Subcutaneous abdominal adipose tissue (tissue), 5 donors: ENCODE measurements at regions not wholly inside any gene's neighbourhood (a gene's known extent, or its start where the extent isn't known, plus 50 kb on each side); places are given as distances from the start of the nearest gene placed in this dataset.
"Not testable (repeated sequence)": the region's sequence is repeated elsewhere in the genome, so short reads cannot be mapped to it uniquely, and the experiment has no call there.

Source experiments
- H3K27ac ChIP-seq: one replicate; pipeline ENCODE4 v1.7.0; 2013; ENCODE audit warnings: low read depth, mild to moderate bottlenecking, inconsistent platforms, low read length, moderate library complexity
- H3K27me3 ChIP-seq, 5 donors: one replicate each; pipeline ENCODE4 v1.7.0; 2013; ENCODE audit warnings: low read length in 5 of 5, inconsistent platforms in 1 of 5; ENCODE audit not compliant: control insufficient read depth in 5 of 5, insufficient read depth in 4 of 5
- H3K36me3 ChIP-seq, 5 donors: one replicate each; pipeline ENCODE4 v1.7.0; 2013; ENCODE audit warnings: low read length in 5 of 5; ENCODE audit not compliant: control insufficient read depth in 5 of 5, insufficient read depth in 5 of 5
- H3K4me1 ChIP-seq, 5 donors: one replicate each; pipeline ENCODE4 v1.7.0; 2013; ENCODE audit warnings: low read length in 5 of 5, mild to moderate bottlenecking in 3 of 5, moderate library complexity in 1 of 5; ENCODE audit not compliant: control insufficient read depth in 5 of 5, insufficient read depth in 5 of 5
- H3K4me3 ChIP-seq, 5 donors: one replicate each; pipeline ENCODE4 v1.7.0; 2013; ENCODE audit warnings: low read length in 5 of 5, low read depth in 1 of 5
- H3K9ac ChIP-seq, 5 donors: one replicate each; pipeline ENCODE4 v1.7.0; 2013; ENCODE audit warnings: low read length in 5 of 5, mild to moderate bottlenecking in 4 of 5, moderate library complexity in 3 of 5
- H3K9me3 ChIP-seq, 5 donors: one replicate each; pipeline ENCODE4 v1.7.0; 2013; ENCODE audit warnings: low read length in 5 of 5; ENCODE audit not compliant: control insufficient read depth in 5 of 5
- donor health status: healthy.
- donor health status: healthy.
- donor health status: healthy.
- donor health status: healthy.
- donor health status: healthy.

DNA sequence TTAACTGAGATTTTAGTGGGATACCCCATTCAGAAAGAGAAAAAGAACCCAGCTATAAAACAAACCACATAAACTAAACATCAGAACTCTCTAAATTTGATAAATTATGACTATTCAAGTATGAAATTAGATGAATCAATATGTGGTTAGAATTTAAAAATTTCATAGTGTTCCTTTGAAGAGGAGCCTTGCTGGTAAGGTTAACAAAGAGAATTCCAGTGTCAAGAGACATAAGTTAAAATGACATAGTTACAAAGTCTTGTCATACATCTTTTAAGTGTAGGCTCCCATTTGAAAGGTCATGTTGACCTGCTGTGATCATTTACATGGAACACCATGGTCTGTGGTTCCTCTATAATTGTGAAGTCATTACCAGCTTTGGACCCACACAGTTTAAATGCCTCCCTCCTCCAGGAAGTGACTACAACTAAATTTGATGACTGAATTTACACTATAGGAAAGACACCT is 231.6 kb upstream of the ETAA1 start:
- no peak overlapping the region for H3K9ac ChIP-seq
- no peak overlapping the region for H3K4me3 ChIP-seq
- H3K4me1 ChIP-seq, result no peaks in the 10 kb centered on the region
- H3K36me3 ChIP-seq, result no peaks in the 10 kb centered on the region
- H3K27ac ChIP-seq, result no peak overlapping the region
- H3K27me3 ChIP-seq, result no peaks in the 10 kb centered on the region
- H3K9me3 ChIP-seq, result peaks cover 0 to 3% (median 0%) of the 10 kb centered on the region in 5 donors

DNA sequence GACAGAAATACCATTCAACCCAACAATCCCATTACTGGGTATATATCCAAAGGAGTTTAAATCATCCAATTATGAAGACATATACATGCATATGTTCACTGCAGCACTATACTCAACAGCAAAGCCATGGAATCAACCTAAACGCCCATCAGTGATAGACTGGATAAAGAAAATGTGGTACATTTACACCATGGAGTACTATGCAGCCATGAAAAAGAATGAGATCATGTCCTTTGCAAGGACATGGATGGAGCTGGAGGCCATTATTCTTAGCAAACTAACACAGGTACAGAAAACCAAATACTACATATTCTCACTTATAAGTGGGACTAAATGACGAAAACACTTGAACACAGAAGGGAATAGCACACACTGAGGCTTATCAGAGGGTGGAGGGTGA is 230.6 kb upstream of the ETAA1 start:
- not testable (repeated sequence) for H3K4me1 ChIP-seq, H3K9ac ChIP-seq, H3K27ac ChIP-seq, H3K27me3 ChIP-seq, H3K36me3 ChIP-seq, H3K9me3 ChIP-seq, H3K4me3 ChIP-seq

DNA sequence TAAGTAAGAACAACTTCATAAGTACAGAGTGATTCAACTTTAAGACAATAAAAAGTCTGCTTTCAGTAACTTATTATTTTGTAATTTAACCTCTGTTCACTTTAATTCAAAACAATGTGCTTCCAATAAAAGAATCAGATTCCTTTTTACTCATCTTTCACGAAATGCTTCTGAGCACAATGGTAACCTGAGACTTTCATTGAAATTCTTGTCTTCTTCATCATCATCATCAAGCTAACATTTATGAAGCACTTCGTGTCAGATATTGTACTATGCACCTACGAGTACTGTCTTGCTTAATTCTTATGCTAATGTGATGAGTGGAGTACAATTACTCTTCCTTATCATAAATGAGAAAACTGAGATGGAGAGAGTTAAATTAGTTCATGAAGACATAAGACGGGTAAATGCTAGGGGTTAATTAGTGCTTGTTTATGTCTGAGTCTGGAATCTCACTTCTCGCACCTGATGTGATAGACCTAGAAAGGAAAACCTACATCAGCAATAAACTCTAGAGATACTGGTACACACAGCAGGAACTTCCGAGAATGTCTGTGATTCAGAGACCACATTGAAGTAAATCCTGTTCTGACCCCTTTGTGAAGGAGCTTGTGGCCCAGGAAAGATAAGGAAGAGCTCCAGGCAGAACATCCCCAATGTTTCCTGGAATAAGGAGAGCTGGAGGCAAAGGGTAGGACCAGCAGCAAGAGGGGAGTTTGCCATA is 227.6 kb upstream of the ETAA1 start:
- Histone ChIP-seq H3K9me3 (peaks cover 0 to 3% (median 0%) of the 10 kb centered on the region in 5 donors), H3K9ac (no peak overlapping the region), H3K27me3 (no peaks in the 10 kb centered on the region), H3K27ac (no peak overlapping the region), H3K4me1 (no peaks in the 10 kb centered on the region), H3K4me3 (no peak overlapping the region), H3K36me3 (no peaks in the 10 kb centered on the region)

DNA sequence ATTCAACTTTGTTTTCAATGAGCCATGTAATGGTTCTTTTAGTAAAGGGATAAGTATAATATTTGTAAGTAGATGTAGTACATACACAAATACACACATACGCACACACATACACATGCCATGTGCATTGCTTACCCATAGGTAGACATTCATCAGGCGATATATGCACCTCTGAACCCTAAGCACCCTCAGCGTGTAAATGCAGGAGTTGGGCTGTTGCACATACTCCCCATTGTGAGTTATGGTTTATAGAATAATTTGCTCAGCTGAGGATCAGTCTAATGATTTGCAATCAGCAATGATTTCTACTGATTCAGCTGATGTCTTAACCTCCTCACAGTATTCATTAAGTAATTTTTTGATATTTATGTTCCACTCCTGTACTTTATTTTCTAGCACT is 217.6 kb upstream of the ETAA1 start:
- H3K27me3 ChIP-seq, result no peaks in the 10 kb centered on the region
- H3K9ac ChIP-seq, result no peak overlapping the region
- no peak overlapping the region for H3K4me3 ChIP-seq
- H3K9me3 ChIP-seq, result no peaks in the 10 kb centered on the region
- no peaks in the 10 kb centered on the region for H3K36me3 ChIP-seq
- no peak overlapping the region for H3K27ac ChIP-seq
- no peaks in the 10 kb centered on the region for H3K4me1 ChIP-seq

DNA sequence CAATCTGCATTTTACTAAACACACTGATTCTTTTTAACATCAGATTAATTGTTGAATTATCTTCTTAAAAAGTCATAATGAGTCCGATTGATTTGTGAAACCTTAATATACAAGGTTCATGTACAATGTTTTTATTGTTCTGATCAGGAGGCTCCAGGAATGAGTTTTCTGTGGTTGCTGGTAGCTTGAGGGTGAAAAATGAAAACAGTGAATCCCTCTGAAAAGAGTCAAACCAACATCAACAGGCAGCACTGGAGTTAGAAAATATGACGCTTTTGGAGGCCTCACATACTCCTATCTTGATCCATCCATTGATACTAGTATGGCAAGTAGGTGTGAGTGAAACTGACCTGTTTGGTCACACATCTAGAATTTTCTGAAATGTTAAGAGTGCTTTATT is 216.3 kb upstream of the ETAA1 start:
- no peak overlapping the region for H3K27ac ChIP-seq
- H3K4me3 ChIP-seq, result no peak overlapping the region
- H3K27me3 ChIP-seq, result no peaks in the 10 kb centered on the region
- no peaks in the 10 kb centered on the region for H3K36me3 ChIP-seq
- no peak overlapping the region for H3K9ac ChIP-seq
- H3K9me3 ChIP-seq, result no peaks in the 10 kb centered on the region
- H3K4me1 ChIP-seq, result no peaks in the 10 kb centered on the region

DNA sequence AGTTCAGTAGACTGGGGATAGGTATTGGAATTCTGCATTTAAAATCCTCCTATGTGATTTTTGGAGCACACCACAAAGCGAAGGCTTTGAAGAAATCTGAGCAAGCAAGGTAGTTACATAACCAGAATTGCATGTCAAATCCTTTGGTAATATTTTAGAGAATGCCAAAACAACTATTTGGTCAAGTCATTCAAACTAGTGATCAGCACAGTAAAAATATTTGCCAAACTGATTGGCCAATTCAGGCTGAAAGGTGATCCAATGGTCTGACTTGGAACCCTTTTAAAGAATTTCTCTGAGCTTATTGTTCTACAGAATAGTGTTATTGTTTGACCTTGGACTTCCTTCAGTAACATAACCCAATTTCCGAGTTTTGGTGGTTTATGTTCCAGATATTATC is 214.2 kb upstream of the ETAA1 start:
- no peak overlapping the region for H3K9ac ChIP-seq
- H3K4me1 ChIP-seq, result no peaks in the 10 kb centered on the region
- H3K27me3 ChIP-seq, result no peaks in the 10 kb centered on the region
- no peaks in the 10 kb centered on the region for H3K9me3 ChIP-seq
- no peak overlapping the region for H3K27ac ChIP-seq
- no peak overlapping the region for H3K4me3 ChIP-seq
- H3K36me3 ChIP-seq, result no peaks in the 10 kb centered on the region

DNA sequence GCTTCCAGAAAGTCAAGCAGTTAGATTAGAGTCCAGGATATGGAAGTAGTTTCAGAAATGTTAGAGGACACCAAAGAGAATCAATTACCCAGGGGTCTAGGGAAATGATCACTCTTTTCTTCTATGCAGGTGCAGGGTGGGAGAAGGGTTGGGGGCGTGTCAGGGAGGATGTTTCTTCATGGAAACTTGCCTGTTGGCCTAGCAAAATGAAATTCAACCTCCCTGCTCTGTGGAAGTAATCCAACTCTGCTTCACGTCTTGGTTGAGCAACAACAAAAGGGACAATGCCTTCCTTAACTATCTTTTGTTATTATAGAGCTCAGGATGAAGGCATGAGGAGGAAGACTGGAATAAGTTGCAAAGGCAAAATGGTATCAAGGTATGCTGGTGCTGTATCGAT is 210.8 kb upstream of the ETAA1 start:
- H3K9me3 ChIP-seq, result no peaks in the 10 kb centered on the region
- H3K9ac ChIP-seq, result no peak overlapping the region
- H3K4me3 ChIP-seq, result no peak overlapping the region
- no peaks in the 10 kb centered on the region for H3K36me3 ChIP-seq
- no peak overlapping the region for H3K27ac ChIP-seq
- no peaks in the 10 kb centered on the region for H3K4me1 ChIP-seq
- H3K27me3 ChIP-seq, result no peaks in the 10 kb centered on the region

DNA sequence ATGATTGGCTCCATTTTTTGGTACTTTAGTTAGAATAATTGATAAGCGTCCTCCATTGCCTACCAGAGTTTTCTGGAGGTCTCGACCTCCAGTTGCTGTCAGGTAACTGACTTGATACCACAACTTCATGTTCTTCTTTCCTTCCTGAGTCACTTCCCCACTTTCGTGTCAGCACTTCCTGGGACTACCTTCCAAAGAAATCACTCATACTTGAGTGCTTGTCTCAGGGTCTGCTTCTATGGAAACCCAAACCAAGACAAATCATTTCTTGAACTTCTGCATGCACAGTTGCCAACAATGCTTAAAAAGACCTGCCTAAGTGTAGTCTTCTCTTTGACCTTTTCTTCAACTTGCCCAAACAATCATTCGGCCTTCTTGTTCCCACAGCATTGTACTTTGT is 210.3 kb upstream of the ETAA1 start:
- Histone ChIP-seq H3K27me3 (no peaks in the 10 kb centered on the region), H3K36me3 (no peaks in the 10 kb centered on the region), H3K4me1 (no peaks in the 10 kb centered on the region), H3K9me3 (no peaks in the 10 kb centered on the region), H3K4me3 (no peak overlapping the region), H3K27ac (no peak overlapping the region), H3K9ac (no peak overlapping the region)

DNA sequence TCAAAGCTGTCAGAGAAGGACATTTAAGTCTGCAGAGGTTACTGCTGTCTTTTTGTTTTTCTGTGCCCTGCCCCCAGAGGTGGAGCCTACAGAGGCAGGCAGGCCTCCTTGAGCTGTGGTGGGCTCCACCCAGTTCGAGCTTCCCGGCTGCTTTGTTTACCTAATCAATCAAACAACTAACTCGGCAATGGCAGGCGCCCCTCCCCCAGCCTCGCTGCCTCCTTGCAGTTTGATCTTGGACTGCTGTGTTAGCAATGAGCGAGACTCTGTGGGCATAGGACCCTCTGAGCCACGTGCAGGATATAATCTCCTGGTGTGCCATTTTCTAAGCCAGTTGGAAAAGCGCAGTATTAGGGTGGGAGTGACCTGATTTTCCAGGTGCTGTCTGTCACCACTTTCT is 201.8 kb upstream of the ETAA1 start:
- not testable (repeated sequence) for H3K9me3 ChIP-seq, H3K27me3 ChIP-seq, H3K4me3 ChIP-seq, H3K9ac ChIP-seq, H3K4me1 ChIP-seq, H3K27ac ChIP-seq, H3K36me3 ChIP-seq

DNA sequence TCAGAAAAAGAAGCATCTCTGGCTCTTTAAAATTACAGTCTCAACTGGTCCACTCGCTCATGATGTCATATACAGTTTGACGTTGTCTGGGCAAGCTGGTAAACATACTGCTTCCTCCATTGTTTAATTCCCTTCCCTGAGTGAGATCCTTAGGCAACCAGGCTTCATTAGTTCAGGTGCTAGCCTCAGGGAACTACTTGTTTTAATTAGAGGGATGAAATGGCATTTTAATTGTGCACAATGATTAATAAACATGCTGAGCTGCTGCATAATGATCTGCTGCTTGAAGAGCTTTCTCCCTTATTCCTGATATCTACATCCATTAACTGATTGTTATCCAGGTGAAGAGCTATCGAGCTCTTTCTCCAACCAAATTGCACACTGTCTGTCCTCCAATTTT is 195.6 kb upstream of the ETAA1 start:
- Histone ChIP-seq H3K9me3 (no peaks in the 10 kb centered on the region), H3K27me3 (no peaks in the 10 kb centered on the region), H3K9ac (no peak overlapping the region), H3K27ac (no peak overlapping the region), H3K4me1 (no peaks in the 10 kb centered on the region), H3K36me3 (no peaks in the 10 kb centered on the region), H3K4me3 (no peak overlapping the region)

DNA sequence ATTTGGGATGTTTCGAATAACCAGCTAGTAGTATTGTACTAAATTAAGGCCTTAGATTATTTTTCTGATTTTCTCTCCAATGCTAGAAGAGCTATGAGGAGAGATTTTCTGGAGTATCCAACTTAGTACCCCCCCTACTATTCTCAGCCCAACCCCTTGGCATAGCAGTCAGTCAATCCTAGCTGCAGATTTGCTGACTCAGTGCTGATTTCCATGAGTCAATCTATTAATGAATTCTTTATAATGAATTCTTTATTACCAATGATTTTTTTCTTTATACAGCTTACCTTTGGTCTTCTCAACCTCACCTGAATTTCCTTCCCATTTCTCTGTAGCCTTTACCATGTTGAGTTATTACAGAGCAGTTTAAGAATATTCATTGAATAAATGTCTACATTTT is 192.8 kb upstream of the ETAA1 start:
- no peak overlapping the region for H3K9ac ChIP-seq
- H3K4me3 ChIP-seq, result no peak overlapping the region
- no peaks in the 10 kb centered on the region for H3K36me3 ChIP-seq
- H3K9me3 ChIP-seq, result no peaks in the 10 kb centered on the region
- no peak overlapping the region for H3K27ac ChIP-seq
- no peaks in the 10 kb centered on the region for H3K4me1 ChIP-seq
- H3K27me3 ChIP-seq, result no peaks in the 10 kb centered on the region
